Left colon (tissue), 2 donors: ENCODE measurements at regions not wholly inside any gene's neighbourhood (a gene's known extent, or its start where the extent isn't known, plus 50 kb on each side); places are given as distances from the start of the nearest gene placed in this dataset.

Experiments
- ATAC-seq: fragments of 200-7000 bp; cut with Tn5 transposase; one replicate; pipeline ENCODE4 v1.9.1; 2020; ENCODE audit warnings: mild to moderate bottlenecking, moderate library complexity
- DNase-seq, 2 donors: peaks; one replicate each; pipeline ENCODE4 v3.0.0-alpha.2; 2020
- intact Hi-C, 2 donors: fragments of 100-400 bp; cut with DNase I in 1 of 2; cut with micrococcal nuclease in 1 of 2; formaldehyde crosslinking; loops; one replicate each; pipeline versions ENCODE4 v1.11.2 to v1.14.0; 2022; cut with DNase I, micrococcal nuclease
- donor health status: DM: no; HTN: no; CAD: no.
- donor health status: DM: yes; HTN: yes; CAD: no.

- ATAC-seq (peak; percentile 100), DNase-seq (peak; percentile 50 to 77)
- intact Hi-C loops: no loop called here
Observed at GRCh38 chrX:104318330-104319009, 63.7 kb upstream of the ESX1 start.

GRCh38 chrX:104316739-104317138, 62.0 kb upstream of the ESX1 start:
- ATAC-seq: no peak
- DNase-seq: no peak
- intact Hi-C loops: no loop called here

GRCh38 chrX:104315555-104315954, 60.8 kb upstream of the ESX1 start:
- no peak for ATAC-seq
- DNase-seq: no peak
- intact Hi-C loops: no loop called here

- DNase-seq: no peak
- ATAC-seq: no peak
- intact Hi-C loops: no loop called here
Observed at GRCh38 chrX:104310657-104311254, 56.0 kb upstream of the ESX1 start.

- intact Hi-C loops: no loop called here
- DNase-seq: peak in 1 of 2 donors; percentile 26
- peak; percentile 78 for ATAC-seq
Observed at GRCh38 chrX:104310090-104310489, 55.4 kb upstream of the ESX1 start.

- intact Hi-C loops: no loop called here
- DNase-seq (no peak), ATAC-seq (no peak)
Observed at GRCh38 chrX:104309169-104309568, 54.4 kb upstream of the ESX1 start.

GRCh38 chrX:104307341-104307740, 52.6 kb upstream of the ESX1 start:
- ATAC-seq (no peak), DNase-seq (no peak)
- intact Hi-C loops: no loop called here

GRCh38 chrX:104306180-104306579, 51.4 kb upstream of the ESX1 start:
- DNase-seq: no peak
- no peak for ATAC-seq
- intact Hi-C loops: no loop called here
